Loucy (cell line): ENCODE measurements at regions not wholly inside any gene's neighbourhood (a gene's known extent, or its start where the extent isn't known, plus 50 kb on each side); places are given as distances from the start of the nearest gene placed in this dataset.

Experiments used
- CTCF ChIP-seq: fragments of 200-600 bp; sonication (generic); conservative IDR thresholded peaks from 2 replicates; pipeline ENCODE4 v1.5.1; 2014; ENCODE audit warnings: mild to moderate bottlenecking, antibody characterized with exemption, low read length
- EZH2phosphoT487 ChIP-seq: fragments of 200-600 bp; IDR thresholded peaks from 2 replicates; pipeline ENCODE4 v1.6.1; 2018; ENCODE audit warnings: antibody characterized with exemption, mild to moderate bottlenecking, moderate library complexity, borderline replicate concordance

- TF ChIP-seq CTCF, result no peak
- no peak for TF ChIP-seq EZH2phosphoT487
Observed at GRCh38 chr2:122041455-122041854, 286.0 kb downstream of the TSN start.
